GM18511 (cell line): ENCODE measurements at regions not wholly inside any gene's neighbourhood (a gene's known extent, or its start where the extent isn't known, plus 50 kb on each side); places are given as distances from the start of the nearest gene placed in this dataset.

Source experiments
- ATAC-seq: cut with Tn5 transposase; IDR thresholded peaks from one replicate; pipeline ENCODE4 v1.9.1; 2021; ENCODE audit warnings: mild to moderate bottlenecking, moderate library complexity; ENCODE audit not compliant: unreplicated experiment

GRCh38 chr10:31647861-31648260, 280.8 kb downstream of the ARHGAP12 start:
- ATAC-seq, result no peak

- no peak for ATAC-seq
Observed at GRCh38 chr10:31646519-31646918, 282.1 kb downstream of the ARHGAP12 start.

GRCh38 chr10:31645786-31646185, 282.8 kb downstream of the ARHGAP12 start:
- ATAC-seq, result no peak

- ATAC-seq, result no peak
Observed at GRCh38 chr10:31644931-31645633, 283.5 kb downstream of the ARHGAP12 start.

- ATAC-seq, result no peak
Observed at GRCh38 chr10:31642281-31642680, 286.4 kb downstream of the ARHGAP12 start.

GRCh38 chr10:31635415-31636065, 293.1 kb downstream of the ARHGAP12 start:
- no peak for ATAC-seq

GRCh38 chr10:31635009-31635408, 293.6 kb downstream of the ARHGAP12 start:
- ATAC-seq, result no peak

GRCh38 chr10:31630861-31631567, 297.6 kb downstream of the ARHGAP12 start:
- ATAC-seq, result no peak

- ATAC-seq, result no peak
Observed at GRCh38 chr10:31625566-31625965, 303.1 kb downstream of the ARHGAP12 start.

- ATAC-seq, result no peak
Observed at GRCh38 chr10:31624611-31625010, 304.0 kb downstream of the ARHGAP12 start.

GRCh38 chr10:31623947-31624346, 304.7 kb downstream of the ARHGAP12 start:
- ATAC-seq, result no peak

- no peak for ATAC-seq
Observed at GRCh38 chr10:31623466-31623865, 304.4 kb downstream of the ZEB1 start.

GRCh38 chr10:31622978-31623377, 304.0 kb downstream of the ZEB1 start:
- ATAC-seq, result no peak

GRCh38 chr10:31621733-31622132, 302.7 kb downstream of the ZEB1 start:
- no peak for ATAC-seq

- ATAC-seq, result no peak
Observed at GRCh38 chr10:31620226-31621151, 301.5 kb downstream of the ZEB1 start.

GRCh38 chr10:31619531-31620061, 300.6 kb downstream of the ZEB1 start:
- no peak for ATAC-seq

GRCh38 chr10:31618541-31619291, 299.7 kb downstream of the ZEB1 start:
- no peak for ATAC-seq

- ATAC-seq, result no peak
Observed at GRCh38 chr10:31617757-31618156, 298.7 kb downstream of the ZEB1 start.

- no peak for ATAC-seq
Observed at GRCh38 chr10:31617133-31617532, 298.1 kb downstream of the ZEB1 start.

GRCh38 chr10:31615129-31615528, 296.1 kb downstream of the ZEB1 start:
- ATAC-seq, result no peak
